CD4-positive, alpha-beta T cell (primary cell): ENCODE measurements at regions not wholly inside any gene's neighbourhood (a gene's known extent, or its start where the extent isn't known, plus 50 kb on each side); places are given as distances from the start of the nearest gene placed in this dataset.

Experiments
- ATAC-seq: fragments of 200-7000 bp; cut with Tn5 transposase; one replicate; pipeline ENCODE4 v1.10.0; 2022; ENCODE audit warnings: mild to moderate bottlenecking; ENCODE audit not compliant: poor library complexity
- CTCF ChIA-PET: fragments of 350-600 bp; sonication (Branson Sonifier 250); formaldehyde crosslinking; loops from one replicate; lab custom pipeline; 2021; ENCODE audit warnings: antibody characterized with exemption, inconsistent platforms; lab: Charles Lee
- POLR2A ChIA-PET: fragments of 350-600 bp; sonication (Branson Sonifier 250); formaldehyde crosslinking; loops from one replicate; lab custom pipeline; 2021; ENCODE audit warnings: antibody characterized with exemption, inconsistent platforms; lab: Charles Lee
- DNase-seq, 14 experiments: peaks; one replicate each; pipeline ENCODE4 v3.0.0-alpha.2; 2013 to 2020; ENCODE audit warnings: mixed read lengths in 2 of 14
- H3K27ac ChIP-seq, 2 donors: one replicate each; pipeline versions ENCODE4 v1.5.1 to v1.7.0; 2013; ENCODE audit warnings: low read length in 2 of 2, low read depth in 1 of 2, mild to moderate bottlenecking in 1 of 2
- H3K27me3 ChIP-seq, 2 experiments: 1 replicate in 1 of 2; 2 replicates in 1 of 2; pipeline versions ENCODE4 v1.6.1 to v1.7.0; 2013; ENCODE audit warnings: low read length in 2 of 2, control low read depth in 1 of 2, mild to moderate bottlenecking in 1 of 2, moderate library complexity in 1 of 2; ENCODE audit not compliant: insufficient read depth in 2 of 2, control insufficient read depth in 1 of 2
- H3K36me3 ChIP-seq: one replicate; pipeline ENCODE4 v1.6.1; 2013; ENCODE audit warnings: low read length, control low read depth; ENCODE audit not compliant: insufficient read depth
- H3K4me1 ChIP-seq: one replicate; pipeline ENCODE4 v1.6.1; 2013; ENCODE audit warnings: low read length, control low read depth; ENCODE audit not compliant: insufficient read depth
- H3K4me3 ChIP-seq: one replicate; pipeline ENCODE4 v1.5.1; 2013; ENCODE audit warnings: mild to moderate bottlenecking, low read length, moderate library complexity
- H3K9me3 ChIP-seq, 2 experiments: 1 replicate in 1 of 2; 2 replicates in 1 of 2; pipeline versions ENCODE4 v1.6.1 to v1.7.0; 2013; ENCODE audit warnings: low read length in 2 of 2, mild to moderate bottlenecking in 2 of 2, control low read depth in 1 of 2, moderate library complexity in 1 of 2; ENCODE audit not compliant: control insufficient read depth in 1 of 2, insufficient read depth in 1 of 2
- H3K27ac Mint-ChIP-seq: one replicate; pipeline ENCODE4 v1.8.0; 2020; ENCODE audit warnings: mixed read lengths
- H3K27me3 Mint-ChIP-seq: one replicate; pipeline ENCODE4 v1.8.0; 2021; ENCODE audit warnings: mixed read lengths
- H3K36me3 Mint-ChIP-seq: one replicate; pipeline ENCODE4 v1.8.0; 2021; ENCODE audit warnings: low read depth, mixed read lengths
- H3K4me1 Mint-ChIP-seq: one replicate; pipeline ENCODE4 v1.8.0; 2021; ENCODE audit warnings: low read depth, mixed read lengths
- H3K4me3 Mint-ChIP-seq: one replicate; pipeline ENCODE4 v1.8.0; 2020; ENCODE audit warnings: mild to moderate bottlenecking, mixed read lengths
- H3K9me3 Mint-ChIP-seq: one replicate; pipeline ENCODE4 v1.8.0; 2020; ENCODE audit warnings: mixed read lengths
- intact Hi-C, 2 experiments: fragments of 100-400 bp; cut with DNase I in 1 of 2; cut with micrococcal nuclease in 1 of 2; formaldehyde crosslinking; loops; one replicate each; pipeline versions ENCODE4 v1.15.1 to v1.9.0; 2023 to 2025; cut with DNase I, micrococcal nuclease
- TF ChIP-seq, protein P1 (sequence below): fragments of 200-600 bp; IDR thresholded peaks from one replicate; pipeline ENCODE4 v1.8.0; 2022; ENCODE audit warnings: antibody characterized with exemption, mild to moderate bottlenecking

DNA sequence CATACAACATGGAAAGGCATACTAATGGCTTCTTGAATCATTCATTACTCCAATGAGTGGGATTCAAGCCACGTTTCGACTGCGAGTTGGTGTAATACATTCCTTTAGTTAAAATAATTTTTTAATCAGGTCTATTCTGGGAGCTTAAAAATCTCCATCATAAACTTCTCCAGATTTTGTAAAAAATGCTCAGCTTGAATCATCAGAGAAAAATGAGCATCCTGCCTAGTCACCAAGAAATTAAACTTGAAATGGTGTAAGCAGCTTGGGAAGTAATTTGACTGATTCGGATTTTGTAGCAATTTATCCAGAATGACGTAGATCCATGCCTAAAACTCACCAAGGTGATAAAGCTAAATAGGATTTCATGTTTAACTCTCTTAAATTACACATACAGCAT is 165.7 kb downstream of the SLCO4C1 start:
- no peak for DNase-seq
- TF ChIP-seq, protein P1, sequence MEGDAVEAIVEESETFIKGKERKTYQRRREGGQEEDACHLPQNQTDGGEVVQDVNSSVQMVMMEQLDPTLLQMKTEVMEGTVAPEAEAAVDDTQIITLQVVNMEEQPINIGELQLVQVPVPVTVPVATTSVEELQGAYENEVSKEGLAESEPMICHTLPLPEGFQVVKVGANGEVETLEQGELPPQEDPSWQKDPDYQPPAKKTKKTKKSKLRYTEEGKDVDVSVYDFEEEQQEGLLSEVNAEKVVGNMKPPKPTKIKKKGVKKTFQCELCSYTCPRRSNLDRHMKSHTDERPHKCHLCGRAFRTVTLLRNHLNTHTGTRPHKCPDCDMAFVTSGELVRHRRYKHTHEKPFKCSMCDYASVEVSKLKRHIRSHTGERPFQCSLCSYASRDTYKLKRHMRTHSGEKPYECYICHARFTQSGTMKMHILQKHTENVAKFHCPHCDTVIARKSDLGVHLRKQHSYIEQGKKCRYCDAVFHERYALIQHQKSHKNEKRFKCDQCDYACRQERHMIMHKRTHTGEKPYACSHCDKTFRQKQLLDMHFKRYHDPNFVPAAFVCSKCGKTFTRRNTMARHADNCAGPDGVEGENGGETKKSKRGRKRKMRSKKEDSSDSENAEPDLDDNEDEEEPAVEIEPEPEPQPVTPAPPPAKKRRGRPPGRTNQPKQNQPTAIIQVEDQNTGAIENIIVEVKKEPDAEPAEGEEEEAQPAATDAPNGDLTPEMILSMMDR = no peak
- Histone ChIP-seq H3K27ac (no peak overlapping the region), H3K4me3 (no peak overlapping the region), H3K36me3 (no peaks in the 10 kb centered on the region), H3K27me3 (no peaks in the 10 kb centered on the region), H3K4me1 (no peaks in the 10 kb centered on the region), H3K9me3 (no peaks in the 10 kb centered on the region)
- Mint-ChIP-seq H3K4me3 (no peak overlapping the region), H3K9me3 (no peaks in the 10 kb centered on the region), H3K27me3 (peaks cover 4% of the 10 kb centered on the region), H3K27ac (no peak overlapping the region), H3K4me1 (no peaks in the 10 kb centered on the region), H3K36me3 (no peaks in the 10 kb centered on the region)
- ChIA-PET POLR2A (no interaction called here), CTCF (no interaction called here)
- no peak for ATAC-seq
- intact Hi-C loops = no loop called here

DNA sequence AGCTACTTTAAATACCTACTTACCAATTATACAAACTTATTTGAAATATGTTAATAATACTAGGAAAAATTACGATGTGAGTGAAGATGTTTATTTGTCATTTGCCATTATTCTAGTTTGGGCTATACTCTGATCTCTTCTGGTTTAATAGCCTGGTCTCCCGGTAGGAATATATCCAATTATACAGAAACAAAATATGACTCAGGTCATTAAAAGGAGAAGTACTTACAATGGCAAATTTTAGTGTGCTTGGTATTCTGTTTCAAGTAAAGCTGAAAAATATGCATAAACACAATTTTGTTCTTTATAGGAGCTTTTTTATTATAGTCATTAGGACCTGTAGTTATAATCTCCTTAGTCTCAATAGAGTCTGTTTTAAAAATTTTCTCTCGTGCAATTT is 176.8 kb downstream of the SLCO4C1 start:
- no peaks in the 10 kb centered on the region for H3K9me3 ChIP-seq
- H3K27ac Mint-ChIP-seq = no peak overlapping the region
- H3K4me1 ChIP-seq = no peaks in the 10 kb centered on the region
- H3K36me3 ChIP-seq = no peaks in the 10 kb centered on the region
- H3K36me3 Mint-ChIP-seq = no peaks in the 10 kb centered on the region
- no peaks in the 10 kb centered on the region for H3K27me3 ChIP-seq
- H3K27me3 Mint-ChIP-seq = no peaks in the 10 kb centered on the region
- no peak overlapping the region for H3K27ac ChIP-seq
- ChIA-PET CTCF (interaction anchor here (1.3 kb wide), 1 partner anchor 9 kb away, joined by 3 read pairs; no protein-coding TSS in a partner anchor), POLR2A (no interaction called here)
- ATAC-seq (no peak), DNase-seq (no peak)
- H3K4me3 Mint-ChIP-seq = no peak overlapping the region
- no peaks in the 10 kb centered on the region for H3K9me3 Mint-ChIP-seq
- no peaks in the 10 kb centered on the region for H3K4me1 Mint-ChIP-seq
- H3K4me3 ChIP-seq = no peak overlapping the region
- TF ChIP-seq, protein P1 = no peak
- intact Hi-C loops = no loop called here

GRCh38 chr5:102115736-102116135 is 180.3 kb downstream of the SLCO4C1 start:
- DNase-seq (no peak), ATAC-seq (no peak)
- no peaks in the 10 kb centered on the region for H3K4me1 ChIP-seq
- Mint-ChIP-seq H3K27ac (no peak overlapping the region), H3K9me3 (no peaks in the 10 kb centered on the region), H3K4me3 (no peak overlapping the region), H3K4me1 (no peaks in the 10 kb centered on the region), H3K27me3 (no peaks in the 10 kb centered on the region), H3K36me3 (no peaks in the 10 kb centered on the region)
- H3K36me3 ChIP-seq = no peaks in the 10 kb centered on the region
- CTCF ChIA-PET = no interaction called here
- H3K4me3 ChIP-seq = no peak overlapping the region
- no peak overlapping the region for H3K27ac ChIP-seq
- no peaks in the 10 kb centered on the region for H3K27me3 ChIP-seq
- intact Hi-C loops = no loop called here
- no peaks in the 10 kb centered on the region for H3K9me3 ChIP-seq
- TF ChIP-seq, protein P1 = no peak
- POLR2A ChIA-PET = no interaction called here
